ENCODE measurements at regions not wholly inside any gene's neighbourhood (a gene's known extent, or its start where the extent isn't known, plus 50 kb on each side); places are given as distances from the start of the nearest gene placed in this dataset.

DNA sequence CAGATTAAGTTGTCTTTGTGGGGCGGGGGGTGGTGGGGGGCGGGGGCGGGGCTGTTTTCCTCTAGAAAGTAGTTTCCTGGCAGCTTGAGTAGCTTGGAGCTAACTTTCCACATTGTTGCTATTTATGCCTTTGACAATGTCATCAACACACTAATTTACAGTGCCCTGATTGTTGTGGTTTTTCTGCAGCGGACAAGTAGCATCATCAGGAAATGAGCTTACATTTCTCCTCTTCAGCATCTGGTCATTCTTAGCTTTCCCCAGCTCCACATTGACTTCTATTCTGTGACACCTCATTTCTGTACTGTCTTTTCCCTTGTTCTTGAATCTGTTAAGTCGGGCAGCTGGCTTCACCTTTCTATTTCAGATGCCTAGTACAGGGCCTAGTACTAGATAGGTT, 112.3 kb upstream of the RAD23B start:
- H3K4me3 ChIP-seq (ENCODE audit: low read depth, poor library complexity, severe bottlenecking): no peak overlapping the region
- 59 to 68% methylated on average over 5 of the region's 5 CpGs for WGBS, 2 donors
- intact Hi-C loops (cut with DNase I; ENCODE audit: low total_unique reads): no loop called here
- TF ChIP-seq POLR2A (IDR thresholded peaks at IDR 0.05): no peak
- TF ChIP-seq, protein P1, sequence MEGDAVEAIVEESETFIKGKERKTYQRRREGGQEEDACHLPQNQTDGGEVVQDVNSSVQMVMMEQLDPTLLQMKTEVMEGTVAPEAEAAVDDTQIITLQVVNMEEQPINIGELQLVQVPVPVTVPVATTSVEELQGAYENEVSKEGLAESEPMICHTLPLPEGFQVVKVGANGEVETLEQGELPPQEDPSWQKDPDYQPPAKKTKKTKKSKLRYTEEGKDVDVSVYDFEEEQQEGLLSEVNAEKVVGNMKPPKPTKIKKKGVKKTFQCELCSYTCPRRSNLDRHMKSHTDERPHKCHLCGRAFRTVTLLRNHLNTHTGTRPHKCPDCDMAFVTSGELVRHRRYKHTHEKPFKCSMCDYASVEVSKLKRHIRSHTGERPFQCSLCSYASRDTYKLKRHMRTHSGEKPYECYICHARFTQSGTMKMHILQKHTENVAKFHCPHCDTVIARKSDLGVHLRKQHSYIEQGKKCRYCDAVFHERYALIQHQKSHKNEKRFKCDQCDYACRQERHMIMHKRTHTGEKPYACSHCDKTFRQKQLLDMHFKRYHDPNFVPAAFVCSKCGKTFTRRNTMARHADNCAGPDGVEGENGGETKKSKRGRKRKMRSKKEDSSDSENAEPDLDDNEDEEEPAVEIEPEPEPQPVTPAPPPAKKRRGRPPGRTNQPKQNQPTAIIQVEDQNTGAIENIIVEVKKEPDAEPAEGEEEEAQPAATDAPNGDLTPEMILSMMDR (IDR thresholded peaks at IDR 0.05): no peak
- DNase-seq (ENCODE audit: low spot score in 2 of 2): no peak

DNA sequence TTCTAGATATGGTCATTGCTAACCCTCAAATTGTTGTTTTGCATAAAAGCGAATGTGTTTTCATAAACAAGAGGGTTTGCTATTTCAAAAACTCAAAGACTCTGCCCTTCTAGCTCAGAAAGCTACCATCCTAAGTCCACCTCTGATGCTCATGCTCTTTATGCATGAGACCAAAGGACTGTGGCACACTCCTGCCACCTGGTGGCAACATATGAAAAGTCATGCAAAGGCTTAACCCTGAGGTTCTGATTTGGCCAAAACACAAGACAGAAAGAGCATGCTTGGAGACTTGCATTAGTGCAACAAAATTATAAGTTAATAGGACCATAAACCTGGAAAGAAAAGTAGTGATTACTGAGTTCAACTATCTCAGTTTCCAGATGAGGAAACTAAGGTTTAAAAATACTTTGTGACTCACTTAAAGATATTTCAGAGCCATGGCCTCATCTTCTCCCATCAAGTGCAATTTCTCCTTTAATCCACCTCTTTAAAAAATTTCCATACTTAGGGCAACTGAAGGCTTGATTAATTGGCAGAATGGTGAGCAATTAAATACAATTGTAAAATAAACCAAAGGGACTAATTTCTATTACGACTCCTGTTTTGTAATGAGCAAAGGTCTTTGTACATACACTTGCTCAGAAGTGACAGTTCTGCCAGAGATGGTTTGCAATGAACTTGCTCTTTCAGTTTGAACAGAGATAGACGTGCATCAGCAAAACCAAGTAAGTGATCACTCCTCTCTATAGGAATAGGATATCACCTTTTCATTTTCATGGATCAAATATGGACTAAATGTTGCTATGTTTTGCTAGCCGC, 110.7 kb upstream of the RAD23B start:
- no peak for TF ChIP-seq POLR2A (IDR thresholded peaks at IDR 0.05)
- TF ChIP-seq, protein P1 (IDR thresholded peaks at IDR 0.05): peak in 1 of 3 donors; percentile 33
- intact Hi-C loops (cut with DNase I; ENCODE audit: low total_unique reads): no loop called here
- no peak overlapping the region for H3K4me3 ChIP-seq (ENCODE audit: low read depth, poor library complexity, severe bottlenecking)
- peak; percentile 68 to 93 for DNase-seq (ENCODE audit: low spot score in 2 of 2)
- WGBS, 2 donors: 64 to 71% methylated on average over 4 of the region's 4 CpGs

DNA sequence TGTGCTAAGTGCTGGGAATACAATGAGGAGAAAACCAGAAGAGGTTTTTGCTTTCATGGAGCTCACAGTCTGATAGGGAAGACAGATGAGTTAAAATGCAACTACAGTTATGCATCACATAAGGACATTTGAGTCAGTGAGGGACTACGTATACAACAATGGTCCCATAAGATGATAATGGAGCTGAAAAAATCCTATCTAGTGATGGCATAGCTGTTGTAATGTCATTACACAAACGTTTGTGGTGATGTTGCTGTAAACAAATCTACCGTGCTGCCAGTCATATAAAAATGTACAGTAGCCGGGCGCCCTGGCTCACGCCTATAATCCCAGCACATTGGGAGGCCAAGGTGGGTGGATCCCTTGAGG, 110.1 kb upstream of the RAD23B start:
- TF ChIP-seq, protein P1 (IDR thresholded peaks at IDR 0.05): no peak
- no peak for TF ChIP-seq POLR2A (IDR thresholded peaks at IDR 0.05)
- intact Hi-C loops (cut with DNase I; ENCODE audit: low total_unique reads): no loop called here
- WGBS, 2 donors: 83 to 91% methylated on average over 6 of the region's 6 CpGs
- H3K4me3 ChIP-seq (ENCODE audit: low read depth, poor library complexity, severe bottlenecking): no peak overlapping the region
- no peak for DNase-seq (ENCODE audit: low spot score in 2 of 2)

DNA sequence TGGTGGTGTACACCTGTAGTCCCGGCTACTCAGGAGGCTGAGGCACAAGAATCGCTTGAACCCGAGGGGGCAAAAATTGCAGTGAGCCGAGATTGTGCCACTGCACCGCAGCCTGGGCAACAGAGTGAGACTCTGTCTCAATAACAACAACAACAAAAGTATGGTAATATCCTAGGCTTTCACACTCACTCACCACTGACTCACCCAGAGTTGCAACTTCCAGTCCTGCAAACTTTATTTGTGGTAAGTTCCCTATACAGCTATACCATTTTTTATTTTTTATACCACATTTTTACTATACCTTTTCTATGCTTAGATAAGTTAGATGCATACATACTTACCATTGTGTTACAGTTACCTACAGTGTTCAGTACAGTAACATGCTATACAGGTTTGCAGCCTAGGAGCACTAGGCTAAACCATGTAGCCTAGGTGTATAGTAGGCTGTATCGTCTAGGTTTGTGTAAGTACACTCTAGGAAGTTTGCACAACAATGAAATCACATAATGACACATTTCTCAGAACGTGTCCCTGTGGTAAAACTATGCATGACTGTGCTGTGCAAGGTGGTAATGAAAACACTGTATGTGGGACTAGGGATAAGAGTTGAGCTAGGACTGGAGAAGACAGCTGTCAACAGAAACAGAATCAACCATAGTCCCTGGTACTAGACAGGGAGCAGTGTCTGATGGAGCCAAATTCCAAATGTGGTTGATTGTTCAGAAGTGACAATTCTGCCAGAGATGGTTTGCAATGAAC, 109.5 kb upstream of the RAD23B start:
- TF ChIP-seq, protein P1 (IDR thresholded peaks at IDR 0.05): no peak
- no peak for TF ChIP-seq POLR2A (IDR thresholded peaks at IDR 0.05)
- 85 to 87% methylated on average over 7 of the region's 7 CpGs for WGBS, 2 donors
- H3K4me3 ChIP-seq (ENCODE audit: low read depth, poor library complexity, severe bottlenecking): no peak overlapping the region
- no peak for DNase-seq (ENCODE audit: low spot score in 2 of 2)
- intact Hi-C loops (cut with DNase I; ENCODE audit: low total_unique reads): no loop called here

DNA sequence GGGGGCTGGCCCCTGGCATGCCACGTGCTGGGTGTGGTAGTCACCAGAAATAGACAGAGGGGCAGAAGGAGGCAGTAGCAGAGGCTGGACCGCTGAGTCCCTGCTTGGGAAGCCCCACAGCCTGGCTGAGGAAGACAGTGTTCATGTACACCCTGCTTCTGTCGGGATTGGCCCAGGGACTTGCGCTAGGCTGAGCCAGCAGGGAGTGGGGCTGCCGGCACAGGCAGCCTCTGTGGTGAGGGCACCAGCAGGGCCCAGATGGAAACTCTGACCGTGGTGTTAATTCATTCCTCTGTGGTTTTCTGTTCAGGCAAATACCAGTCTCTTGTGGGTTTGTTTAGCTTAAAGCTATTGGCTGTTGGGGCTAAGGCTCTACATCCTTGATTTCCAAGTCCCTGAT, 108.6 kb upstream of the RAD23B start:
- intact Hi-C loops (cut with DNase I; ENCODE audit: low total_unique reads): no loop called here
- no peak overlapping the region for H3K4me3 ChIP-seq (ENCODE audit: low read depth, poor library complexity, severe bottlenecking)
- DNase-seq (ENCODE audit: low spot score in 2 of 2): no peak
- no peak for TF ChIP-seq POLR2A (IDR thresholded peaks at IDR 0.05)
- TF ChIP-seq, protein P1 (IDR thresholded peaks at IDR 0.05): no peak
- WGBS, 2 donors: 61 to 78% methylated on average over 2 to 6 of the region's 6 CpGs
